ENCODE measurements at regions not wholly inside any gene's neighbourhood (a gene's known extent, or its start where the extent isn't known, plus 50 kb on each side); places are given as distances from the start of the nearest gene placed in this dataset.

- TF ChIP-seq CTCF (conservative IDR thresholded peaks at IDR 0.05 in 1 of 2, IDR thresholded peaks at IDR 0.05 in 1 of 2; ENCODE audit: low read depth in 1 of 2, low read length in 2 of 2) (peak; percentile 91 to 92), EZH2 (IDR thresholded peaks at IDR 0.05; ENCODE audit: low read length, missing control alignments) (no peak)
Measured at GRCh38 chr2:41869542-41870264, 178.1 kb upstream of the PKDCC start.

Data from fibroblast of lung (primary cell).